IPS-20b (cell line): ENCODE measurements at regions not wholly inside any gene's neighbourhood (a gene's known extent, or its start where the extent isn't known, plus 50 kb on each side); places are given as distances from the start of the nearest gene placed in this dataset.

Source experiments
- H3K27ac ChIP-seq: one replicate; pipeline ENCODE4 v1.5.1; 2013; ENCODE audit warnings: low read length
- H3K27me3 ChIP-seq: 2 replicates; pipeline ENCODE4 v1.6.1; 2013; ENCODE audit warnings: mild to moderate bottlenecking, low read length, inconsistent platforms; ENCODE audit not compliant: insufficient read depth
- H3K36me3 ChIP-seq: 2 replicates; pipeline ENCODE4 v1.6.1; 2013; ENCODE audit warnings: low read depth, mild to moderate bottlenecking, inconsistent platforms, low read length, moderate library complexity; ENCODE audit not compliant: insufficient read depth
- H3K4me1 ChIP-seq: 2 replicates; pipeline ENCODE4 v1.6.1; 2013; ENCODE audit warnings: mild to moderate bottlenecking, control low read depth, inconsistent platforms, low read length, moderate library complexity; ENCODE audit not compliant: insufficient read depth
- H3K4me3 ChIP-seq: 2 replicates; pipeline ENCODE4 v1.5.1; 2013; ENCODE audit warnings: mild to moderate bottlenecking, low read length, inconsistent platforms
- H3K9ac ChIP-seq: 2 replicates; pipeline ENCODE4 v1.6.1; 2013; ENCODE audit warnings: low read depth, mild to moderate bottlenecking, inconsistent platforms, low read length, moderate library complexity
- H3K9me3 ChIP-seq: 2 replicates; pipeline ENCODE4 v1.6.1; 2013; ENCODE audit warnings: mild to moderate bottlenecking, low read depth, low read length, inconsistent platforms; ENCODE audit not compliant: insufficient read depth

- H3K9ac ChIP-seq: no peak overlapping the region
- no peaks in the 10 kb centered on the region for H3K36me3 ChIP-seq
- H3K9me3 ChIP-seq: no peaks in the 10 kb centered on the region
- H3K4me1 ChIP-seq: peaks cover 12% of the 10 kb centered on the region
- no peak overlapping the region for H3K4me3 ChIP-seq
- H3K27ac ChIP-seq: no peak overlapping the region
- H3K27me3 ChIP-seq: no peaks in the 10 kb centered on the region
These were observed 307.8 kb downstream of the KBTBD8 start for GRCh38 chr3:67305922-67306321.

- no peaks in the 10 kb centered on the region for H3K9me3 ChIP-seq
- H3K27ac ChIP-seq: no peak overlapping the region
These were observed 313.3 kb downstream of the KBTBD8 start for GRCh38 chr3:67311440-67311839.

GRCh38 chr3:67312155-67312554 lies 314.0 kb downstream of the KBTBD8 start:
- no peaks in the 10 kb centered on the region for H3K36me3 ChIP-seq
- no peak overlapping the region for H3K4me3 ChIP-seq
- no peaks in the 10 kb centered on the region for H3K27me3 ChIP-seq
- no peaks in the 10 kb centered on the region for H3K9me3 ChIP-seq
- no peak overlapping the region for H3K27ac ChIP-seq
- no peak overlapping the region for H3K9ac ChIP-seq
- H3K4me1 ChIP-seq: peaks cover 5% of the 10 kb centered on the region; the same call in 1 of the 2 replicates

More at GRCh38 chr3:67311440-67311839, 313.3 kb downstream of the KBTBD8 start:
- Histone ChIP-seq H3K4me3 (no peak overlapping the region), H3K9ac (no peak overlapping the region), H3K4me1 (peaks cover 5% of the 10 kb centered on the region; the same call in 1 of the 2 replicates), H3K36me3 (no peaks in the 10 kb centered on the region), H3K27me3 (no peaks in the 10 kb centered on the region)

- Histone ChIP-seq H3K4me3 (no peak overlapping the region), H3K4me1 (no peaks in the 10 kb centered on the region), H3K27me3 (no peaks in the 10 kb centered on the region), H3K9ac (no peak overlapping the region), H3K36me3 (no peaks in the 10 kb centered on the region), H3K27ac (no peak overlapping the region), H3K9me3 (no peaks in the 10 kb centered on the region)
These were observed 320.1 kb downstream of the KBTBD8 start for GRCh38 chr3:67318162-67318561.

- Histone ChIP-seq H3K4me3 (no peak overlapping the region), H3K36me3 (no peaks in the 10 kb centered on the region), H3K27me3 (no peaks in the 10 kb centered on the region), H3K4me1 (no peaks in the 10 kb centered on the region), H3K9ac (no peak overlapping the region), H3K27ac (no peak overlapping the region), H3K9me3 (no peaks in the 10 kb centered on the region)
These were observed 326.4 kb downstream of the KBTBD8 start for GRCh38 chr3:67324554-67324953.
